Osteoblast (primary cell): ENCODE measurements at regions not wholly inside any gene's neighbourhood (a gene's known extent, or its start where the extent isn't known, plus 50 kb on each side); places are given as distances from the start of the nearest gene placed in this dataset.

Source experiments
- DNase-seq: peaks from one replicate; pipeline ENCODE4 v3.0.0; 2011; ENCODE audit warnings: low spot score, mixed read lengths; ENCODE audit not compliant: insufficient read length; ENCODE audit errors: missing footprints
- H2AFZ ChIP-seq: 2 replicates; pipeline ENCODE4 v1.6.0; 2011; ENCODE audit warnings: mild to moderate bottlenecking, low read length
- H3K27ac ChIP-seq: 2 replicates; pipeline ENCODE4 v1.5.1; 2011; ENCODE audit warnings: mild to moderate bottlenecking, low read depth, low read length, moderate library complexity
- H3K27me3 ChIP-seq: 2 replicates; pipeline ENCODE4 v1.6.0; 2012; ENCODE audit warnings: mild to moderate bottlenecking, control low read depth, inconsistent platforms, low read length, moderate library complexity; ENCODE audit not compliant: insufficient read depth
- H3K36me3 ChIP-seq: 2 replicates; pipeline ENCODE4 v1.5.1; 2011; ENCODE audit warnings: mild to moderate bottlenecking, low read length, control low read depth, moderate library complexity; ENCODE audit not compliant: insufficient read depth
- H3K4me1 ChIP-seq: 2 replicates; pipeline ENCODE4 v1.5.1; 2011; ENCODE audit warnings: mild to moderate bottlenecking, low read length, control low read depth, moderate library complexity; ENCODE audit not compliant: insufficient read depth
- H3K4me2 ChIP-seq: 2 replicates; pipeline ENCODE4 v1.6.0; 2011; ENCODE audit warnings: mild to moderate bottlenecking, low read length; ENCODE audit not compliant: insufficient read depth
- H3K4me3 ChIP-seq: fragments of 200-600 bp; sonication (generic); 3 replicates; pipeline ENCODE4 v1.5.1; 2012; ENCODE audit warnings: mild to moderate bottlenecking, low read length, inconsistent platforms; ENCODE audit not compliant: insufficient read depth
- H3K79me2 ChIP-seq: 2 replicates; pipeline ENCODE4 v1.6.0; 2012; ENCODE audit warnings: mild to moderate bottlenecking, low read length, control low read depth, inconsistent platforms; ENCODE audit not compliant: insufficient read depth
- H3K9me3 ChIP-seq: 2 replicates; pipeline ENCODE4 v1.5.1; 2011; ENCODE audit warnings: low read depth, low read length, control low read depth
- H4K20me1 ChIP-seq: 2 replicates; pipeline ENCODE4 v1.6.0; 2012; ENCODE audit warnings: mild to moderate bottlenecking, low read length, control low read depth; ENCODE audit not compliant: insufficient read depth
- TF ChIP-seq, protein P1 (sequence below): IDR thresholded peaks from 2 replicates; pipeline ENCODE4 v1.5.1; 2011; ENCODE audit warnings: mild to moderate bottlenecking, low read depth, low read length, moderate library complexity; ENCODE audit errors: extremely low read depth

GRCh38 chr6:91083211-91083610, 496.3 kb upstream of the MAP3K7 start:
- DNase-seq, result no peak
- Histone ChIP-seq H3K27me3 (no peaks in the 10 kb centered on the region), H3K9me3 (no peaks in the 10 kb centered on the region), H4K20me1 (no peaks in the 10 kb centered on the region), H3K27ac (no peak overlapping the region), H3K36me3 (no peaks in the 10 kb centered on the region), H3K4me1 (no peaks in the 10 kb centered on the region), H3K4me3 (no peak overlapping the region), H3K4me2 (no peak overlapping the region), H3K79me2 (no peaks in the 10 kb centered on the region), H2AFZ (no peak overlapping the region)
- TF ChIP-seq, protein P1, sequence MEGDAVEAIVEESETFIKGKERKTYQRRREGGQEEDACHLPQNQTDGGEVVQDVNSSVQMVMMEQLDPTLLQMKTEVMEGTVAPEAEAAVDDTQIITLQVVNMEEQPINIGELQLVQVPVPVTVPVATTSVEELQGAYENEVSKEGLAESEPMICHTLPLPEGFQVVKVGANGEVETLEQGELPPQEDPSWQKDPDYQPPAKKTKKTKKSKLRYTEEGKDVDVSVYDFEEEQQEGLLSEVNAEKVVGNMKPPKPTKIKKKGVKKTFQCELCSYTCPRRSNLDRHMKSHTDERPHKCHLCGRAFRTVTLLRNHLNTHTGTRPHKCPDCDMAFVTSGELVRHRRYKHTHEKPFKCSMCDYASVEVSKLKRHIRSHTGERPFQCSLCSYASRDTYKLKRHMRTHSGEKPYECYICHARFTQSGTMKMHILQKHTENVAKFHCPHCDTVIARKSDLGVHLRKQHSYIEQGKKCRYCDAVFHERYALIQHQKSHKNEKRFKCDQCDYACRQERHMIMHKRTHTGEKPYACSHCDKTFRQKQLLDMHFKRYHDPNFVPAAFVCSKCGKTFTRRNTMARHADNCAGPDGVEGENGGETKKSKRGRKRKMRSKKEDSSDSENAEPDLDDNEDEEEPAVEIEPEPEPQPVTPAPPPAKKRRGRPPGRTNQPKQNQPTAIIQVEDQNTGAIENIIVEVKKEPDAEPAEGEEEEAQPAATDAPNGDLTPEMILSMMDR, result no peak

- no peak overlapping the region for H2AFZ ChIP-seq
- H3K4me2 ChIP-seq, result no peak overlapping the region
- H3K27ac ChIP-seq, result no peak overlapping the region
Measured at GRCh38 chr6:91082311-91082832, 495.5 kb upstream of the MAP3K7 start.

GRCh38 chr6:91081452-91082067, 494.7 kb upstream of the MAP3K7 start:
- DNase-seq, result peak; percentile 68
- Histone ChIP-seq H3K27me3 (no peaks in the 10 kb centered on the region), H3K36me3 (no peaks in the 10 kb centered on the region), H3K4me2 (no peak overlapping the region), H2AFZ (no peak overlapping the region), H3K9me3 (no peaks in the 10 kb centered on the region), H3K4me3 (no peak overlapping the region), H3K4me1 (no peaks in the 10 kb centered on the region), H4K20me1 (no peaks in the 10 kb centered on the region), H3K79me2 (no peaks in the 10 kb centered on the region), H3K27ac (no peak overlapping the region)
- TF ChIP-seq, protein P1, result peak; percentile 46

More at GRCh38 chr6:91082311-91082832, 495.5 kb upstream of the MAP3K7 start:
- Histone ChIP-seq H3K4me3 (no peak overlapping the region), H3K9me3 (no peaks in the 10 kb centered on the region), H3K36me3 (no peaks in the 10 kb centered on the region), H4K20me1 (no peaks in the 10 kb centered on the region), H3K79me2 (no peaks in the 10 kb centered on the region), H3K27me3 (no peaks in the 10 kb centered on the region), H3K4me1 (no peaks in the 10 kb centered on the region)
- TF ChIP-seq, protein P1, result no peak
- no peak for DNase-seq

- no peaks in the 10 kb centered on the region for H3K4me1 ChIP-seq
- H2AFZ ChIP-seq, result no peak overlapping the region
- no peaks in the 10 kb centered on the region for H3K79me2 ChIP-seq
- DNase-seq, result no peak
- no peaks in the 10 kb centered on the region for H3K27me3 ChIP-seq
- no peaks in the 10 kb centered on the region for H4K20me1 ChIP-seq
- TF ChIP-seq, protein P1, result no peak
- H3K4me2 ChIP-seq, result no peak overlapping the region
- H3K36me3 ChIP-seq, result no peaks in the 10 kb centered on the region
- no peak overlapping the region for H3K27ac ChIP-seq
- no peaks in the 10 kb centered on the region for H3K9me3 ChIP-seq
- H3K4me3 ChIP-seq, result no peak overlapping the region
Measured at GRCh38 chr6:91080871-91081270, 494.0 kb upstream of the MAP3K7 start.
